ENCODE measurements at regions not wholly inside any gene's neighbourhood (a gene's known extent, or its start where the extent isn't known, plus 50 kb on each side); places are given as distances from the start of the nearest gene placed in this dataset.

- TF ChIP-seq CTCF (IDR thresholded peaks at IDR 0.05): no peak
- no peak for TF ChIP-seq ZFX (IDR thresholded peaks at IDR 0.05; ENCODE audit: borderline replicate concordance)
Measured at GRCh38 chr18:64337673-64338072, 188.8 kb upstream of the LINC00305 start.

Measured in 22Rv1 (cell line).